Activated CD8-positive, alpha-beta T cell treated with anti-CD3 and anti-CD28 coated beads for 36 hours (primary cell): ENCODE measurements at regions not wholly inside any gene's neighbourhood (a gene's known extent, or its start where the extent isn't known, plus 50 kb on each side); places are given as distances from the start of the nearest gene placed in this dataset.

Experiments
- ATAC-seq: fragments of 200-7000 bp; cut with Tn5 transposase; one replicate; pipeline ENCODE4 v1.10.0; 2021; ENCODE audit warnings: mild to moderate bottlenecking, moderate library complexity
- CTCF ChIA-PET: fragments of 350-600 bp; sonication (Branson Sonifier 250); formaldehyde crosslinking; loops from one replicate; lab custom pipeline; 2021; ENCODE audit warnings: antibody characterized with exemption; lab: Charles Lee
- POLR2A ChIA-PET: fragments of 350-600 bp; sonication (Branson Sonifier 250); formaldehyde crosslinking; loops from one replicate; lab custom pipeline; 2021; ENCODE audit warnings: antibody characterized with exemption; lab: Charles Lee
- DNase-seq: peaks from one replicate; pipeline ENCODE4 v3.0.0-alpha.2; 2020
- H3K27ac Mint-ChIP-seq: one replicate; pipeline ENCODE4 v1.8.0; 2021; ENCODE audit warnings: mild to moderate bottlenecking, mixed read lengths
- H3K27me3 Mint-ChIP-seq: one replicate; pipeline ENCODE4 v1.8.0; 2021; ENCODE audit warnings: mixed read lengths
- H3K36me3 Mint-ChIP-seq: one replicate; pipeline ENCODE4 v1.8.0; 2021; ENCODE audit warnings: low read depth, mixed read lengths
- H3K4me1 Mint-ChIP-seq: one replicate; pipeline ENCODE4 v1.8.0; 2021; ENCODE audit warnings: low read depth, mixed read lengths
- H3K4me3 Mint-ChIP-seq: one replicate; pipeline ENCODE4 v1.8.0; 2021; ENCODE audit warnings: mild to moderate bottlenecking, moderate library complexity, mixed read lengths
- H3K9me3 Mint-ChIP-seq: one replicate; pipeline ENCODE4 v1.8.0; 2021; ENCODE audit warnings: mixed read lengths
- intact Hi-C: fragments of 100-400 bp; cut with micrococcal nuclease; formaldehyde crosslinking; loops from one replicate; pipeline ENCODE4 v1.10.0; 2022
- TF ChIP-seq, protein P1 (sequence below): fragments of 200-600 bp; IDR thresholded peaks from one replicate; pipeline ENCODE4 v1.8.0; 2022; ENCODE audit warnings: antibody characterized with exemption, mild to moderate bottlenecking

- Mint-ChIP-seq H3K27me3 (peaks cover 12% of the 10 kb centered on the region), H3K36me3 (no peaks in the 10 kb centered on the region), H3K4me1 (no peaks in the 10 kb centered on the region), H3K9me3 (no peaks in the 10 kb centered on the region), H3K4me3 (no peak overlapping the region), H3K27ac (no peak overlapping the region)
- no peak for ATAC-seq
- DNase-seq = no peak
- TF ChIP-seq, protein P1, sequence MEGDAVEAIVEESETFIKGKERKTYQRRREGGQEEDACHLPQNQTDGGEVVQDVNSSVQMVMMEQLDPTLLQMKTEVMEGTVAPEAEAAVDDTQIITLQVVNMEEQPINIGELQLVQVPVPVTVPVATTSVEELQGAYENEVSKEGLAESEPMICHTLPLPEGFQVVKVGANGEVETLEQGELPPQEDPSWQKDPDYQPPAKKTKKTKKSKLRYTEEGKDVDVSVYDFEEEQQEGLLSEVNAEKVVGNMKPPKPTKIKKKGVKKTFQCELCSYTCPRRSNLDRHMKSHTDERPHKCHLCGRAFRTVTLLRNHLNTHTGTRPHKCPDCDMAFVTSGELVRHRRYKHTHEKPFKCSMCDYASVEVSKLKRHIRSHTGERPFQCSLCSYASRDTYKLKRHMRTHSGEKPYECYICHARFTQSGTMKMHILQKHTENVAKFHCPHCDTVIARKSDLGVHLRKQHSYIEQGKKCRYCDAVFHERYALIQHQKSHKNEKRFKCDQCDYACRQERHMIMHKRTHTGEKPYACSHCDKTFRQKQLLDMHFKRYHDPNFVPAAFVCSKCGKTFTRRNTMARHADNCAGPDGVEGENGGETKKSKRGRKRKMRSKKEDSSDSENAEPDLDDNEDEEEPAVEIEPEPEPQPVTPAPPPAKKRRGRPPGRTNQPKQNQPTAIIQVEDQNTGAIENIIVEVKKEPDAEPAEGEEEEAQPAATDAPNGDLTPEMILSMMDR = no peak
- ChIA-PET CTCF (interaction anchor here (0.6 to 2.3 kb wide), 4 partner anchors 39 to 347 kb away, joined by 3 to 9 read pairs (median 4); no protein-coding TSS in a partner anchor), POLR2A (no interaction called here)
- intact Hi-C loops = no loop called here
These were observed 188.0 kb downstream of the TTC8 start for GRCh38 chr14:89012282-89013097.

GRCh38 chr14:89013098-89013504 lies 188.7 kb downstream of the TTC8 start:
- intact Hi-C loops = no loop called here
- ATAC-seq = peak; percentile 51
- Mint-ChIP-seq H3K4me1 (no peaks in the 10 kb centered on the region), H3K36me3 (no peaks in the 10 kb centered on the region), H3K27ac (no peak overlapping the region), H3K9me3 (no peaks in the 10 kb centered on the region), H3K27me3 (peaks cover 12% of the 10 kb centered on the region), H3K4me3 (no peak overlapping the region)
- peak; percentile 50 for DNase-seq
- TF ChIP-seq, protein P1 = no peak
- ChIA-PET POLR2A (no interaction called here), CTCF (interaction anchor here (0.6 to 2.3 kb wide), 3 partner anchors 14 to 347 kb away, joined by 4 to 9 read pairs (median 5); no protein-coding TSS in a partner anchor)

DNA sequence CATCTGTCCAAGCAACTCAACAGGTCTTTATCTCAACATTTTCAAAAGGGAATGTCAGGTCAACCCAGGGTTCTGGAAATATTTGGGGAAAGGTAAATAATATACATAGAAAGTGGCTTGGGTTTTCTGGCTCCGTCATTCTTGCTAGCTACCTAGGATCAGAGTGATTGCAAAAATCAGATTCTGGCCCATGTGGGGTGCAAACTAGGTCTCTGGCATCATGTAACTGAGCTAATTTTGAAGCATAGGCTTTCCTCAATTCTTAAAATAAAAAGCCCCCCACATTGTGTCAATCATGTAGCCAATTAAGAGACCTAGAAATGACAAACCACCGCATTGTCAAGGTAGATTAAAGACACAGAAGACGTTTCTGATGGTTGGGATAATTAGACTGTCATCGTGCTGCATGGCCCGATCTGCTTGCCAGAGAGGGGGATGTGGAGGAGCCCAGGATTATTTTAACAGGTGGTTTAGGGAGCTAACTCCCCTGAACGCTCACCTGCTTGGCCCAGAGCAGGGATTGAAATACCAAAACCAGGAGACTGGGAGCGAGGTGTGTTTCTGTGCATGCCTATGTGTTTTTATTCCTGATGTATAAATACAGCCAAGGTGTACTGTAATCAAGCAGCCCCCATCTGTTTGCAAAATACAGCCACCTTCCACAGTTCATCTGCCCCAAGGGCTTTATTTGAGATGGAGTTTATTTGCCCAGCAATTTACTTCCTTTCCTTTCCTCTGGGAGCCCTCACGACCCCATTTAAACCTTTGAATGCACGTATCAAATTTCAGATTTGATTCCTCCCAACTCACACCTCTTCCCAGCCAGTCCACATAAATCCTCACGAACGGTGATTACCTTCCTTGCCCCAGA lies 189.5 kb downstream of the TTC8 start:
- intact Hi-C loops = no loop called here
- TF ChIP-seq, protein P1 = no peak
- Mint-ChIP-seq H3K4me3 (no peak overlapping the region), H3K27me3 (peaks cover 12% of the 10 kb centered on the region), H3K9me3 (no peaks in the 10 kb centered on the region), H3K27ac (no peak overlapping the region), H3K36me3 (no peaks in the 10 kb centered on the region), H3K4me1 (no peaks in the 10 kb centered on the region)
- POLR2A ChIA-PET = no interaction called here
- DNase-seq (no peak), ATAC-seq (no peak)
- CTCF ChIA-PET = interaction anchor here (2.2 to 2.3 kb wide), 2 partner anchors 13 to 346 kb away, joined by 5 to 9 read pairs; no protein-coding TSS in a partner anchor

DNA sequence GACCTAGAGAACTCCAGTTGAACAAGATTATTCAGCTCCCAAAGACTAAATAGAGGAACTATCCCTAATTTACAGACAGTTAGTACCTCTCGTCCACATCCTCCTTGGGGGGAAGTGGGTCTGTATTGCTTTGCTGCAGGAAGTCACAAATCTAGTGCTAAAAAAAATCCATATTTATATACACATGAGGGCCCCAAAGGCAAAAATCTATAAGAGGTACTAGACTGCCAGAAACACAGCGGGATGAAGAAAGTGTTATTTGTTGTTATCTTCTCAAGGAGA lies 190.1 kb downstream of the TTC8 start:
- H3K36me3 Mint-ChIP-seq = no peaks in the 10 kb centered on the region
- H3K9me3 Mint-ChIP-seq = no peaks in the 10 kb centered on the region
- H3K4me1 Mint-ChIP-seq = no peaks in the 10 kb centered on the region
- CTCF ChIA-PET = interaction anchor here (2.2 kb wide), 1 partner anchor 12 kb away, joined by 5 read pairs; no protein-coding TSS in a partner anchor
- intact Hi-C loops = no loop called here
- TF ChIP-seq, protein P1 = no peak
- no peak overlapping the region for H3K27ac Mint-ChIP-seq
- ATAC-seq (no peak), DNase-seq (no peak)
- no peak overlapping the region for H3K4me3 Mint-ChIP-seq
- peaks cover 12% of the 10 kb centered on the region for H3K27me3 Mint-ChIP-seq
- POLR2A ChIA-PET = no interaction called here
